ENCODE measurements at regions not wholly inside any gene's neighbourhood (a gene's known extent, or its start where the extent isn't known, plus 50 kb on each side); places are given as distances from the start of the nearest gene placed in this dataset.

DNA sequence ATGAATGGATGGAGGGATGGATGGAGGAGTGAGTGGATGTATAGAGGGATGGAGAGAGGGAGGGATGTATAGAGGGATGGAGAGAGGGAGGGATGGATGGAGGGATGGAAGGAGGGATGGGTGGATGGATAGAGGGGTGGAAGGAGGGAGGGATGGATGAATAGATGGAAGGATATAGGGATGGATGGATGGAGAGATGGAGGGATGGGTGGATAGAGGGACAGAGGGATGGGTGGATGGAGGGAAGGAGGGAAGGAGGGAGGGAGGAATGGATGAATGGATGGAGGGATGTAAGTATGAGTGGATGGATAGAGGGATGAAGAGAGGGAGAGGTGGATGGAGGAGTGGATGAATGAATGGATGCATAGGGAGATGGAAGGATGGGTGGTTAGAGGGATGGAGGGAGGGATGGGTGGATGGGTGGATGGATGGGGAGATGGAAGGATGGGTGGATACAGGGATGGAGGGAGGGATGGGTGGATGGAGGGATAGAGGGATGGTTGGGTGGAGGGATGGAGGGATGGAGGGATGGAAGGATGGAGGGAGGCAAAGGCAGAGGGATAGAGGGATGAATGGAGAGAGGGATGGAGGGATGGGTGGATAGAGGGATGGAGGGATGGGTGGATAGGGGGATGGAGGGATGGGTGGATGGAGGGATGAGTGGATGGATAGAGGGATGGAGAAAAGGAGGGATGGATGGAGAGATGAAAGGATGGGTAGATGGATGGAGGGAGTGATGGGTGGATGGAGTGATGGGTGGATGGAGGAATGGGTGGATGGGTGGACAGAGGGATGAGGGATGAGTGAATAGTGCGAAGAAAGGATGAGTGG lies 313.8 kb downstream of the UACA start:
- DNase-seq (ENCODE audit: extremely low read depth in 1 of 2, low read depth in 1 of 2): no peak

DNA sequence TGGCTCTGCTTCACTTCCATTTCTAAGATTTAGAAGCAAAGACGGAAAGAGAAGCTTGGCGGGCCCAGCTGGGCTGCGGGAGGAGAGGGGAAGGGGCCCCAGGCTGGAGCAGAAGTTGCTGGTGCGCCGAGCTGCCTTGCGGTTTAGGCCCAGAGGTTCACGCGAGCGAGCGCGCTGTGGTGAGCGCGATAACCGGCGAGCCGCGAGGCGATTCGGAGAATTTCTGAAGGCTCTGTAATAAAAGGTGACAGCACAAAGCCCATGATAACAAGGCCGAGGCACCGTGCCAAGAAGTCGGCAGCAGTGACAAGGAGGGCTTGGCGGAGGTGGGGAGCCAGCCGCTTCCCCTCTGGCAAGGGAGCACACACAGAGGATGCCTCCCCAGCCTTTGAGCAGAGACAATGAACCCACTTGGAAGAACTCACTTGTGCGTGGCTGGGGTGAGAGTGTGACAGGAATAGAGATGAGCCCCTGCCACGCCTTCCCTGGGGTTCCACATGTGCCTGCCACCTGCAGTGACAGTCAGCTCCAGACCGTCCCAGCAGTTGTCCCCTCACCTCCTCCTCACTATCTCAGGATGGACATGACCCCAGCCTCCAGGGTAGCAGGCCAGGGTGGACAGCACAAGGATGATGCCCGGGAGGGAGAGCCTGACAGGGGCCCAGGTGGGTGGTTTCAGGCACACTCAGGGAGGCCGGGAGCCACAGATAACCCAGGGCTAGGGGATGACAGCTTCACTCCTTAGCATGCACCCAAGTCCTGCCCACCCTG lies 315.2 kb downstream of the UACA start:
- DNase-seq (ENCODE audit: extremely low read depth in 1 of 2, low read depth in 1 of 2): peak in 1 of 2 donors; percentile 16

DNA sequence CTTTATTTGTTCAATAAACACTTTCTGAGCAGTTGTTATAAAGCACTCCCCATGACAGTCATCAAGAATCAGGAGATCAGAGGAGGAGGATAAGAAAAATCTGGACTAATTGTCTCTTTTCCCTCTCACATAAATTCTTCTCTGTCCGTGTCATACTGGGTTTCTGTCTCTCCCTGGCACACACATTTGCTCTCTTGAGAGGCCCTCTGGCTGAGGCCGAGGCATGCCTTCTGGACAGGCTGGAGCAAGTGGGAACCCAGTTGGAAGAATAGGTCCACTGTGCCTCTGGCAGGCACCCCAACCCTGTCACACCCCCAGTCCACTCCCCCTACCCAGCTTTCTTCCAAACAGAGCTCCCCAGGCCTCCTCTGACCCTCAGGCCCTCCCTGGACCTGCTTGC lies 315.8 kb downstream of the UACA start:
- DNase-seq (ENCODE audit: extremely low read depth in 1 of 2, low read depth in 1 of 2): no peak

DNA sequence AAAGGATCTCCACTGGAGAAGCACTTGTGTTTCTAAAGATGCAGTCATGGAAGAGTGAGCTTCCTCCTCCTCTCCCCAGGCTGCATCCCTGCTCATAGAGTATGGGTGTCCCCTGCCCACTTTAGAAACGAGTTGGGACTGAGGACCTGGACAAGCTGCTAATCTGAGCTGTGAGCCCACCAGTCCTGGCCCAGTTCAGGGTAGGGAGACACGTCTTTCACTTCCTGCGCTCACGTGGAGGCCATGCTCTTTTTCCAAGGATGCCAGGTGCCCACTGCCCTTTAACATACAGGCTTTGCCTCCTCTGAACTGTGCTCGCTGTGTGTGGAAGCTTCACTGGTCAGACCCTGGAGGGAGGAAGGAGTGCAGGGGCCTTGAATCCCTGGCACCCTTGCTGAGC lies 316.3 kb downstream of the UACA start:
- no peak for DNase-seq (ENCODE audit: extremely low read depth in 1 of 2, low read depth in 1 of 2)

DNA sequence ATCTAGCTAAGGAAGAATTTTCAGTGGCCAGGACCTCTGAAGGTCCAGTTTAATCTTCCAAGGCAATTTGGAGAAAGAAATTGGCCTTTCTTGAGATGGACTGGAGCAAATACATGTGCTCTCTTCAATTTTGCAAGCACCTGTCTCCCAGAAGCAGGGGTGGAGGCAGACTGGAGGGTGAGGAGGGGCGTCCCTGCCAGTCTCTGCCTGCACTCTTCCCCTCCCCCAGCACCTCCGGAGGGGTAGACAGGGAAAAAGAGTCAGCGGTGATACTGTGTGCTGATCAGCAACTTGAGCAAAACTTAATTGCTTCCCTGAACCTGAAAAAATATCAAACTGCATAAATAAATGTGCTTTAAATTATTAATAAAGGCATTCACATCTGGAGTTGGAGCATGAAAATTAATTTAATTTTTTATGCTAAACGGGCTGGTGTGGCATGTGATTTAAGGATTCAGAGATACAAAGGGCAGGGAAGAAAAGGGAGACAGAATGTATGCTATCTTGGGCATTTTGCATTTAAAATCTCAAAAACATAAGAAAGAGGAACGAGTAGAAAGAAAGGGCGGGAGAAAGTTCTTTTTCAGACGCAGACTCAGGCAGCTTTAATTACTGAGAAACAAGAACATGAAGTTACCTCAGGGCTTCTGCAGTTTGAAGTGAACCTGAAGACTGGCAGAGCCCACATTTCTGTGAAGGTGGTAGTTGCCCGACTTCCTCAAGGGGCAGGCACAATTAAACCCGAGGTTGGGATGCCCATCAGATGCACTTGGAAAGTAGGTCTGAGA lies 319.7 kb downstream of the UACA start:
- no peak for DNase-seq (ENCODE audit: extremely low read depth in 1 of 2, low read depth in 1 of 2)

DNA sequence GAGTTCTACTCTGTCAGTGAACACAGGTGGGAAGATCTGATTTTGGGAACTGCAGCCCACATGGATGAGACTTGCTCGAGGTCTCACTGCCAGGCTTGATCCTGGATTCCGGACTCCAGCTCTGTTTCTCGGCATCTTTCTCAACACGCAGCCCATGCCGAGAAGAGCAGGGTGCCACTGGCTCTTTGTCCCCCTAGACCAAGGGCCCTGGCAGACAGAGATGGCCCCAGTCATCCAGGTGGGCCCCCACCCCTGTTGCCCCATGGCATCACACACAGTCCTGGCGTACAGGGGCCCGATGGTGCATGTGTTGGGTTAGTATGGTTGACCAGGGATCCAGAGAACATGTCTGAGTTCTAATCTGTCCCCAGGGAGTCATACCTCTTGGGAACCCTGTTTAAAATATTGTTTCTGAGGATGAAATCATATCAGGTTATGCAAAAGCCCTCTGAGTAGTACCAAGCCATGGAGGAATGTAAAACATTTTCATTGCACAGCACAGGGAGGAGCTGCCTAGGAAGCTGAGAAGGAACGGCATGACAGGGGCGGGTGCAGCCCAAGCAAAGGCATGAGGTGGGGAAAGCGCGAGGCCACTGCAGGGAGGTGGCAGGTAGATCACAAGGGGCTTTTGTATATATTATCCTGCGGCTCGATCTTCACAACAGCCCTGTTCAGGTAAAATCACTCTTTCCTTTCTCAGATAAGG lies 320.6 kb downstream of the UACA start:
- DNase-seq (ENCODE audit: extremely low read depth in 1 of 2, low read depth in 1 of 2): no peak

DNA sequence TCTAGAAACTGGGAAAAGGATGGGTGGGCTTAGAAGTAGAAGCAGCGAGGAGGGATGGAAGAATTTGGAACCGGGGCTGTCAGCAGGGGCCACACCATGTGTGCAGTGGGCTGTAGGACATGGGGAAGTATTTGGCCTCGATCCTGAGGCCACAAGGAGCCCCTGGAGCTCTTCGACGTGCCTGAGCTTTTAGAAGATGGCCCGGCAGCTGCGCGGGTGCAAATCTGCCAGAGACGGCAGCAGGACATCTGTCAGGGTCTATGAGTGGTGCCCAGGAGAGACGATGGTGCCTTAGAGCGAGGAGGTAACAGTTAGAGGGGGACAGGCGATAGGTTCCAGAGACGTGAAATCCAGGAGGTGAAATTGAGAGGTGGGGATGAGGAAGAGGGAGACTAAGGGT lies 321.1 kb downstream of the UACA start:
- no peak for DNase-seq (ENCODE audit: extremely low read depth in 1 of 2, low read depth in 1 of 2)

DNA sequence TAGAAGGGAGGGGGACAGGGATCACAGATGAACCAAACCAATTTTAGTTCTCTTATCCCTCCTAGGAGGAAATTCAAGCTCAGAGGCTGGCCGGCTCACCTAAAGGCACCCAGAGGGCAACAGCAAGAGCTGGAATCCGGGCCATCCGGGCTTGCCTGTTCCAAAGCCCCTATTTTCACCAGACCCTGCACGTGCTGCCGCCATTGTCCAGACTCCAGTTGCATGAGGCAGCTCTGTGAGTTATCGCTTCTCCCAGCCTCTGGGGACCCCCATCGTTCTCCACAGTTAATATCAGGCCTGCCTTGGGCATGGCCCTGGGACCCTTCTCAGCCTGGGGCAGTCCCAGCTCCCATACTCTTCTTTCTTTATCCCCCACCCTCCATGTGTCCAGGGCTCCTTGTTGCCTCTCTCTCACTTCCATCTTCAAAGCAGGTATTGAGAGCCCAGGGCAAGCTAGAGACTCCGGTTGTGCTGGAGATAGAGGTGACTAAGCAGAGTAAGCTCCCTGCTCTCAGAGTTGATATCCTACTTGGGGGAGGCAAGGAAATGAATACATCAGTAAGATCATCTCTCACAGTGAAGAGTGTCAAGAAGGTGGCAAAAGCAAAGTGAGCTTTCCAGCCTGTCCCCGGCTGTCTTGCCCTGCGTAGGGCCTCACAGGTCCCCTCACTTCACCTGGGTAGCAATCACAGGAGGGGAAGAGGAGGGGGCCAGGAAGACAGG lies 322.8 kb downstream of the UACA start:
- no peak for DNase-seq (ENCODE audit: extremely low read depth in 1 of 2, low read depth in 1 of 2)

DNA sequence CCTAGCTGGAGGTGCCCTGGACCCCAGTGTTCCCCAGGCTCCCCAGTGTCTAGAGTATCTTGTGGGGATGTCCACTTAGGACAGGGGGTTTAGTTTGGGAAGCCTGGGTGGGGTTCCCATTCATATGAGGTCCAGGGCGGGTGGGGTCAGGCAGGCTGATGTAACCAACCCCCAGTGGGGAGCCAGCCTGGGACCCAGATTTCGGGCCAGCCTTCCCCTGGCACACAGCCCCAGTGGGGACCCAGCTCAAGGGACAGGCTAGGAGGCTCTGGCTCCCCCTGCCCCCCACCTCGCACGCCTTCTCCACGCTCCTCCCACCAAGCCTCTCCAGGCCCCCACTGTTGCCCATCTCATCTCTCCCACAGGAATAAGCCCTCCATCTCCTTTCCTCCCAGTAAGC lies 323.5 kb downstream of the UACA start:
- DNase-seq (ENCODE audit: extremely low read depth in 1 of 2, low read depth in 1 of 2): no peak

DNA sequence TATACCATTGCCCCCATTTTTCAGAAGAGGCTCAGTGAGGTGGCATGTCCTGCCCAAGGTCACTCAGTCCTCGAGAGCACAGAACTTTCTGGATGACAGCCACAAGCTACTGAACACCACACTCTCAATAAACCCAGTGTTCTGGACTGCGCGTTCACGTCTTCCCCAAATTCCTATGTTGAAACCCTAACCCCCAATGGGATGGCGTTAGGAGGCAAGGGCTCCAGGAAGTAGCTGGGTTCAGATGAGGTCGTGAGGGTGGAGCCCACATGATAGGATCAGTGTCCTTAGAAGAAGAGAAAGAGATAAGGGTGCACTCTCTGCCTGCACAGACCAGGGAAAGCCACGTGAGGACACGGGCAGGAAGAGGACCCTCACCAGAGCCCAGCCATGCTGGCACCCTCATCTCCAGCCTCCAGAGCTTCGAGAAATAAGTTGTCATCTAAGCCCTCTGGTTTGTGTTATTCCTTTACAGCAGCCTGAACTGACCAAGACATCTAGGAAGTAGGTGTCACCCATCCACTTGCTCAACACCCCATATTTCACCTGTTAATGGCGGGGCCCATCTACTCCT lies 324.0 kb downstream of the UACA start:
- no peak for DNase-seq (ENCODE audit: extremely low read depth in 1 of 2, low read depth in 1 of 2)

DNA sequence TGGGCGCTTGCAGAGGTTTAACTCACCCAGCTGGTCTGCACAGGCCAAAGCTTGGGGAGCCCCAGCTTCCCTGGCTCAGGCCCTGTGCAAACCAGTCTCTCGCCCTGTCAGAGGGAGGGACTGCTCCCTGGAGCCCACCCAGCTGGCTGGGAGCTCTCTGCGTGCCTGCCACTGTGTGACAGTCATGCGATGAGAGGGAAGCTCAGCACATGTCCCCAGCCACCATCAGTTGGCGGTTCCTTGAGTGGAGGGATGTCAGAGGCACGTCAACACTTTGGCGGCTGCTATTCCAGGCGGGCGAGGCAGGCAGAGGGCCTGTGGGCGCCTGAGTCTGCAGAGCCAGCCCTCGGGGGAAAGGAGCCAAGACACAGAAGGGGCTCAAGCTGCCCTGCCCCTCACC lies 324.6 kb downstream of the UACA start:
- DNase-seq (ENCODE audit: extremely low read depth in 1 of 2, low read depth in 1 of 2): no peak

DNA sequence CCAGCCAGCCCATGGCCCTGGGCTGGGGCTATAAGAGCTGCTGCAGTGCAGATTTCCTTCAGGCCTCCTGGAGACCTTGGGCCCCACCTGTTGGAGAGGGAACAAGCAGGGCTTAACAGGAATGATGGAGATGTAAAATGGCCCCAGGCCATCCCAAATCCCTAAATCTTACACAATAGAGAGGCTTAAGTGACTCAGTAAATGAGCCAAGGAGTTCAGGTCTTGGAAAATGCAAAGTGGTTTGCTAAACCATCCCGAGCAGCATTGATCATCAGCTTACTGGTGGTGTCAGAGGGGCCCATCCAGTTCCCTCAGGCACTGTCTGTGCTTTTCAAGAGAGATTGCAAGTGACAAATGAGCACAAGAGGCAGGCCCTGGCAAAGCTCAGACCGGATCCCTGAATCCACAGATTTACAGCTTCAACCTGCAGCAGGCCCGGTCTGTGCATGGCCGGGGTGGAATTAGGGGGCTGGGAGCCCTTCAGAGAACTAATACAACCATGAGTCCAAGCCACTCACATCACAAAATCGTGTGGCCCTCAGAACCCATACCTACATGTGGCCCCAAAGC lies 325.4 kb downstream of the UACA start:
- DNase-seq (ENCODE audit: extremely low read depth in 1 of 2, low read depth in 1 of 2): no peak

DNA sequence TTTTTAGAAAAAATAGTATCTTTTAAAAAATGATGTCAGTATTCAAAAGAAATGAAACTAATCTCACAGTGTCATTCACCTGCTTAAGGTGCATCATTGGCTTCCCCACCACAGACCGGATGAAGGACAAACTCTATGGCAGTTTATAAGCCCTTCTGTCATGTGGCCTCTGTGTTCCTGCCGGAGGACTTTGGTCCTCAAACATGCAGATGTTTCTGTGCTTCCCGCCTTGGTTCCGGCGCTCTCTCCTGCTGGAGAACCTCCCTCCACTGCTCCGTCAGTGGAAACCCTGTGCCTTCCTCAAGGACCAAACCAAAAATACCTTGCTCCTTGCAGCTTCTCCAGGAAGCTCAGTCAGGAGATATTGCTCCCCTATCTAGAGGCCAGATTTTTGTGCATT lies 326.3 kb downstream of the UACA start:
- no peak for DNase-seq (ENCODE audit: extremely low read depth in 1 of 2, low read depth in 1 of 2)

DNA sequence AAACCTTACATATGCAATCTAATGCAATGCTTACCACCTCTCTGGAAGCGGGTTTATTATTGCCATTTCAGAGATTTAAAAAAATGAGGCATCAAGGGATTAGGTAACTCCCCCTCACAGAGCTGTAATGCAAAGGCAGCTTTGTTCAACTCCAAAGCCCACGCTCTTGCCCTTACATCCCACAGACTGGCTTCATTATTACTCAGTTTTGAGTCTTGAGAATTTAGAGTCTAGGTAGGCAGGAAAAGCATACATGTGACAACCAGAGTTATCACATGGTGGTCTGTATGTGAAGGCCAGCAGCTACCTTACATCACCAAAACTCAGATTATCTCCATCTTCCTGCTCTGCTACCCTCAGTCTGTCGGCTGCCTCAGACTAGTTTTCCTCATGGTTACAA lies 326.9 kb downstream of the UACA start:
- DNase-seq (ENCODE audit: extremely low read depth in 1 of 2, low read depth in 1 of 2): no peak

DNA sequence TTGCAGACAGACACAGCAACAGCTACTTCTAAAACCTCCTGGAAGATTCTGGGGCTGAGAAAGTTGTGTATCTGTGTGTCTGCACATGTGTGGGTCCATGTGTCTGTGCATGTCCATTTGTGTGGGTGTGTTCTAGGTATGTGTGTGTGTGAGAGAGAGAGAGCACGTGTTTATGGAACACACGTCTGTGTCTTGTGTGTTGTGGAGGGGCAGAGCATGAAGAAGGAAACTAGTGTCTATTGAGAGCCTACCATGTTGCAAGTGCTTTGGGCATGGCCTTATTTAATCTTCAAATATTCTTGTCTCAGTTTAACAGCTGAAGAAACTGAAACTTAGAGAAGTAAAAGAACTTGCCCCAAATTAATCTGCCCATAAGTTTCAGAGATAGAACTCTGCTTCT lies 327.5 kb downstream of the UACA start:
- no peak for DNase-seq (ENCODE audit: extremely low read depth in 1 of 2, low read depth in 1 of 2)

DNA sequence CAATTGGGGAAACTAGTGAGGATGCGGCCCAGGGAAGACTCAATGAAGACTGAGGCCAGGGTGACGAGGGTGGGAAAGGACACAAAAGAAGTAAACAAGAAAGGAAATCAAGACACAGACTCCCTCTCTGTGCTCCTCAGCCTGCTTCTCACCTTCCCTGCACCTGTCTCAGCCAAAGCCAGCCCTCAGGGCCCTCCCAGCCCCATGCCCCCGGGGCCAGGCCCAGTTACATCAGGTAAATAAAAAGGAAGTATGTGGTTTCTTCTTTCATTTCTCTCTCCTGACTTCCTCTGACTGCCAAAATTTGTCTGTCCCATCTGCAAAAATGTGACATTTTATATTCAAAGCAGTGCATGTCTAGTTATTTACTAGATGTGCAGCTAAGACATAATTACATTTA lies 328.0 kb downstream of the UACA start:
- no peak for DNase-seq (ENCODE audit: extremely low read depth in 1 of 2, low read depth in 1 of 2)

DNA sequence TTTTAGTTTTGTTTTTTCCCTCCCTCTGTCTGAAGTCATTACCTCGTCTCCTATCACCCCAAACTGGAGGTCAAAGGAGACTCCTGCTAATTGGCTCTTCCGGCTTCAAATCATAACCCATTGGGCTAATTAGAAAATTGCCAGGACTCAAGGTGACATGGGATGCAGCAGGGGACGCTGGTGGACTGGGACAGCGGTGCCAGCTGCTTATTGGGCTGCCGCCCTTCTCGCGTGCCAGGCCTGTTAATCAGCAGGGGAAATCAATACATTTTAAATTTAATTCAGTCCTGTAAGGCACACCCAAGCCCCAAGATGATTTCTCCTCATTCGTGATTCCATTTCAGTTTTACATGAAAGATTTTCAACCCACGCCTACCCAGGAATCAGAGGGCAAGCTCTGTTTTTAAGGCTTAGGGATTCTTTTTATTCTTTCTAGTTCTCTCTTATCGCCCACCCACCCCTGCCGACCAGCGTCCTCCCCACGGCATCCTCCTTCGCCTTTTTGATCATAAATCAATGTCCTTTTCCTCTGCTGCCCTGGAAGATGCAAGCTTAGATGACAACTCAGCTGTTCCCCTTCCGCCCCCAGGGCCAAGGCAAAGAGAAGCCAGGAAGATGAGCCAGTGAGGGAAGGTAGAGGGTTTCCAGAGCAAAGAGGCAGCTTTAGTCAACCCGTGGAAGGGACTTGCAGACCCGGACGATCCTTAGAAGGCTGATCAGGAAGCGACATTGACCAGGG lies 329.6 kb downstream of the UACA start:
- DNase-seq (ENCODE audit: extremely low read depth in 1 of 2, low read depth in 1 of 2): no peak

DNA sequence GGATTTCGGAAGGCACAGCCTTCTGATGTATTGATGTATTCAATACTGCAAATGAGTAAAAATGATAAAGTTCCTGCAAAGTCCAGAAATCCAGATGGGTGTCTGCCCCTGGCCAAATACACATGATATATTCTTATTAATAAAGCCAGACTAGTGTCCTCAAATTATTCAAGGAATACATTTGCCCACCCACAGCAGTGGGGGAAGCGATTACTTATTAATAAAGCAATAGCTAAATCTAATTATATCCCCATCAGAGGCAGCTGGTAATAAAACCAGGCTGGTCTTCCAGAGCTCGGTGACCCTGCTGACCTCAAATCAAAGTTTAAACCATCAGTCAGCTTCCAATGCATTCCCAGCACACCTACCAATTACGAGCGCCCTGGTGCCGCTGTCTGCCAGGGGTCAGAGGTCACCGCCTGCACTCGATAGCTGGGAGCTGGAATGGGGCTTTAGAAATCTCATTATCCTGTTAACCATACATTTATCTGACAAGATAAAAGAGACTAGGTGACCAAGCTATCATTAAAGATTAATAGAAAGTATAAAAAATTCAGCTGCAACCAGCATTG lies 330.3 kb downstream of the UACA start:
- DNase-seq (ENCODE audit: extremely low read depth in 1 of 2, low read depth in 1 of 2): no peak

DNA sequence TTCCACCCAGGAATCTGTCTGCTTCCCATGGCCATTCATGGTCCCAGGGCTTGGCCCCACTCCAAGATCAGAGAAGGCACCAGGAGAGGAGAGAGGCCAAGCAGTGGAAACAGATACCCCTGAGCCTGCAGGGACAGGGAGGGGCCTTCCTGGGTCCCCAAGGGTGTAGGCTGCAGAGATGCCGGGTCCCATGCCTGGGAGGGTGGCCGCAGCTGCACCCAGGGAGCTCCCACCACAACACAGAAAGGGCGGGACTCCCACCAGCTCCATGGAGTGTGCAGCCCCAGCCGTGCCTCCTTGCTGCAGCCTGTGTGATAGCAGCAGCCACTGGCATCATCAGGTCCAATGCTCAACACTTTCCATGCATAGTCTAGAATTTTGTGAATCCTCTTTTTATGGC lies 331.5 kb downstream of the UACA start:
- DNase-seq (ENCODE audit: extremely low read depth in 1 of 2, low read depth in 1 of 2): no peak

All from stimulated activated CD8-positive, alpha-beta memory T cell treated with anti-CD3 and anti-CD28 coated beads, Interleukin-7, amount 100 ng/mL, for 48 hours (primary cell).